Fibroblast of upper back skin (primary cell): ENCODE measurements at regions not wholly inside any gene's neighbourhood (a gene's known extent, or its start where the extent isn't known, plus 50 kb on each side); places are given as distances from the start of the nearest gene placed in this dataset.

Source experiments
- DNase-seq: peaks from one replicate; pipeline ENCODE4 v3.0.0-alpha.2; 2013

GRCh38 chr4:135207531-135207930 lies 1005.9 kb upstream of the PABPC4L start:
- peak; percentile 30 for DNase-seq

GRCh38 chr4:135204311-135204710 lies 1002.7 kb upstream of the PABPC4L start:
- DNase-seq: no peak

GRCh38 chr4:135201081-135201480 lies 999.5 kb upstream of the PABPC4L start:
- DNase-seq: peak; percentile 79

- no peak for DNase-seq
These were observed 996.1 kb upstream of the PABPC4L start for GRCh38 chr4:135197641-135198040.

- DNase-seq: no peak
These were observed 992.9 kb upstream of the PABPC4L start for GRCh38 chr4:135194477-135194876.

GRCh38 chr4:135192751-135193535 lies 991.4 kb upstream of the PABPC4L start:
- peak; percentile 64 for DNase-seq

- DNase-seq: peak; percentile 37
These were observed 990.0 kb upstream of the PABPC4L start for GRCh38 chr4:135191596-135191995.

GRCh38 chr4:135186002-135186401 lies 984.4 kb upstream of the PABPC4L start:
- no peak for DNase-seq

- DNase-seq: no peak
These were observed 983.7 kb upstream of the PABPC4L start for GRCh38 chr4:135185256-135185655.

GRCh38 chr4:135184715-135185114 lies 983.1 kb upstream of the PABPC4L start:
- DNase-seq: no peak

GRCh38 chr4:135177321-135177720 lies 975.7 kb upstream of the PABPC4L start:
- peak; percentile 71 for DNase-seq

GRCh38 chr4:135166661-135167060 lies 965.1 kb upstream of the PABPC4L start:
- DNase-seq: no peak

GRCh38 chr4:135164601-135165000 lies 963.0 kb upstream of the PABPC4L start:
- DNase-seq: no peak

- DNase-seq: no peak
These were observed 942.9 kb upstream of the PABPC4L start for GRCh38 chr4:135144498-135144897.

- no peak for DNase-seq
These were observed 922.6 kb upstream of the PABPC4L start for GRCh38 chr4:135124196-135124595.

- peak; percentile 73 for DNase-seq
These were observed 922.0 kb upstream of the PABPC4L start for GRCh38 chr4:135123632-135124031.

- no peak for DNase-seq
These were observed 920.9 kb upstream of the PABPC4L start for GRCh38 chr4:135122457-135122856.

GRCh38 chr4:135120195-135120594 lies 918.6 kb upstream of the PABPC4L start:
- peak; percentile 70 for DNase-seq

GRCh38 chr4:135114079-135114478 lies 912.5 kb upstream of the PABPC4L start:
- DNase-seq: no peak

GRCh38 chr4:135098061-135098460 lies 896.5 kb upstream of the PABPC4L start:
- no peak for DNase-seq

GRCh38 chr4:135073389-135073788 lies 871.8 kb upstream of the PABPC4L start:
- DNase-seq: no peak

GRCh38 chr4:135072553-135072952 lies 871.0 kb upstream of the PABPC4L start:
- DNase-seq: no peak

GRCh38 chr4:135065366-135065765 lies 863.8 kb upstream of the PABPC4L start:
- DNase-seq: no peak

GRCh38 chr4:135050086-135050717 lies 848.6 kb upstream of the PABPC4L start:
- DNase-seq: no peak

GRCh38 chr4:135032670-135033069 lies 831.1 kb upstream of the PABPC4L start:
- no peak for DNase-seq
